Activated CD4-positive, alpha-beta T cell treated with anti-CD3 and anti-CD28 coated beads for 24 hours (primary cell): ENCODE measurements at regions not wholly inside any gene's neighbourhood (a gene's known extent, or its start where the extent isn't known, plus 50 kb on each side); places are given as distances from the start of the nearest gene placed in this dataset.

Experiments used
- DNase-seq, 2 donors: peaks; one replicate each; pipeline ENCODE4 v3.0.0-alpha.2; 2020; ENCODE audit warnings: low read depth in 2 of 2

GRCh38 chr7:142371586-142372377 lies 113.9 kb upstream of the PRSS58 start:
- DNase-seq: no peak

- DNase-seq: no peak
These were observed 107.6 kb upstream of the PRSS58 start for GRCh38 chr7:142365410-142365842.

GRCh38 chr7:142364551-142364950 lies 106.7 kb upstream of the PRSS58 start:
- DNase-seq: no peak

GRCh38 chr7:142362349-142362748 lies 104.5 kb upstream of the PRSS58 start:
- no peak for DNase-seq

GRCh38 chr7:142359694-142360279 lies 101.9 kb upstream of the PRSS58 start:
- no peak for DNase-seq

GRCh38 chr7:142357953-142358520 lies 100.2 kb upstream of the PRSS58 start:
- no peak for DNase-seq

GRCh38 chr7:142356166-142356565 lies 98.3 kb upstream of the PRSS58 start:
- DNase-seq: no peak

- DNase-seq: no peak
These were observed 97.5 kb upstream of the PRSS58 start for GRCh38 chr7:142355328-142355727.

- DNase-seq: no peak
These were observed 95.5 kb upstream of the PRSS58 start for GRCh38 chr7:142353147-142354060.

- no peak for DNase-seq
These were observed 94.7 kb upstream of the PRSS58 start for GRCh38 chr7:142352543-142352942.

- DNase-seq: no peak
These were observed 93.3 kb upstream of the PRSS58 start for GRCh38 chr7:142351145-142351544.

GRCh38 chr7:142349670-142350405 lies 92.0 kb upstream of the PRSS58 start:
- DNase-seq: no peak

- no peak for DNase-seq
These were observed 91.1 kb upstream of the PRSS58 start for GRCh38 chr7:142348921-142349405.

- DNase-seq: no peak
These were observed 90.2 kb upstream of the PRSS58 start for GRCh38 chr7:142348100-142348499.

- DNase-seq: no peak
These were observed 89.2 kb upstream of the PRSS58 start for GRCh38 chr7:142347091-142347490.

- no peak for DNase-seq
These were observed 88.0 kb upstream of the PRSS58 start for GRCh38 chr7:142345811-142346210.

- DNase-seq: no peak
These were observed 81.0 kb upstream of the PRSS58 start for GRCh38 chr7:142338633-142339501.

GRCh38 chr7:142337054-142338001 lies 79.5 kb upstream of the PRSS58 start:
- DNase-seq: no peak

GRCh38 chr7:142334806-142335205 lies 76.9 kb upstream of the PRSS58 start:
- DNase-seq: no peak
